ENCODE measurements at regions not wholly inside any gene's neighbourhood (a gene's known extent, or its start where the extent isn't known, plus 50 kb on each side); places are given as distances from the start of the nearest gene placed in this dataset.
A peak's percentile ranks its signal among the peaks of the same experiment; 100 is the strongest.
"Not testable (repeated sequence)": the region's sequence is repeated elsewhere in the genome, so short reads cannot be mapped to it uniquely, and the experiment has no call there.

DNA sequence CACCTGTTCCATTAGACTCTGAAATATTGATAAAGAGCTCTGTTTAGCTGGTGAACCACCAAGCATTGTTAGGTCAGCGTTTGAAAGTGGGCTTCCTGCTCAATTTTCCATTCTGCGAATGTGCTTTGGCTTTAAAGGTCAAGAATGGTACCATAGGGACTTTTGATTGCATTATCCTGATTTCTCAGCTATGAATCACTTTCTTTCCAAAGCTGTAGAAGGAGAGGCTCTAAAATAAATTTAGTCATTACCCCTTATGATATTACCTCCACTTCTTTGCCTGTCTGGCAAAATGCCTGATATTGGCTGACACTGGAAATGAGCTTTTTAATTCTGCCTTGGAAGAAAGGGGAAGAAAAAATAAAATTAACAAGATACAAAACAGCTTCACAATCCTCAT is 237.2 kb upstream of the CTNND2 start:
- Histone ChIP-seq H3K4me3 (no peak overlapping the region), H3K27me3 (no peaks in the 10 kb centered on the region), H3K36me3 (no peaks in the 10 kb centered on the region), H3K9me3 (peaks cover 8% of the 10 kb centered on the region), H3K4me1 (no peaks in the 10 kb centered on the region), H3K27ac (no peak overlapping the region)
- DNase-seq (ENCODE audit: low spot score in 2 of 2), result no peak
- WGBS, result 77% methylated on average over 2 of the region's 2 CpGs
- no peak for TF ChIP-seq POLR2A (IDR thresholded peaks at IDR 0.05)
- TF ChIP-seq POLR2AphosphoS5 (IDR thresholded peaks at IDR 0.05), result no peak
- TF ChIP-seq, protein P1, sequence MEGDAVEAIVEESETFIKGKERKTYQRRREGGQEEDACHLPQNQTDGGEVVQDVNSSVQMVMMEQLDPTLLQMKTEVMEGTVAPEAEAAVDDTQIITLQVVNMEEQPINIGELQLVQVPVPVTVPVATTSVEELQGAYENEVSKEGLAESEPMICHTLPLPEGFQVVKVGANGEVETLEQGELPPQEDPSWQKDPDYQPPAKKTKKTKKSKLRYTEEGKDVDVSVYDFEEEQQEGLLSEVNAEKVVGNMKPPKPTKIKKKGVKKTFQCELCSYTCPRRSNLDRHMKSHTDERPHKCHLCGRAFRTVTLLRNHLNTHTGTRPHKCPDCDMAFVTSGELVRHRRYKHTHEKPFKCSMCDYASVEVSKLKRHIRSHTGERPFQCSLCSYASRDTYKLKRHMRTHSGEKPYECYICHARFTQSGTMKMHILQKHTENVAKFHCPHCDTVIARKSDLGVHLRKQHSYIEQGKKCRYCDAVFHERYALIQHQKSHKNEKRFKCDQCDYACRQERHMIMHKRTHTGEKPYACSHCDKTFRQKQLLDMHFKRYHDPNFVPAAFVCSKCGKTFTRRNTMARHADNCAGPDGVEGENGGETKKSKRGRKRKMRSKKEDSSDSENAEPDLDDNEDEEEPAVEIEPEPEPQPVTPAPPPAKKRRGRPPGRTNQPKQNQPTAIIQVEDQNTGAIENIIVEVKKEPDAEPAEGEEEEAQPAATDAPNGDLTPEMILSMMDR (IDR thresholded peaks at IDR 0.05), result no peak
- TF ChIP-seq EP300 (IDR thresholded peaks at IDR 0.05), result no peak

DNA sequence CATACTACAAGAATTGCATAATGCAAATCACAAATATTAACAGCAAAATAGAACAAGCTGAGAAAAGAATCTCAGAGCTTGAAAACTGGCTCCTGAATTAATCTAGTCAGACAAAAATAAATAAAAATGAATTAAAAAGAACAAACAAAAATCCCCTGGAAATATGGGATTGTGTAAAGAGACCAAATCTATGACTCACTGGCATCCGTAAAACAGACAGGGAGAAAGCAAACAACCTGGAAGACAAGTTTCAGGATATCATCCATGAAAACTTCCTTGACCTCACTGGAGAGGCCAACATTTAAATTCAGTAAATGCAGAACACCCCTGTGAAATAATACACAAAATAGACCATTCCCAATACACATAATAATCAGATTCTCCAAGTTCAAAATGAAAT is 229.3 kb upstream of the CTNND2 start:
- no peak for TF ChIP-seq POLR2AphosphoS5 (IDR thresholded peaks at IDR 0.05)
- TF ChIP-seq EP300 (IDR thresholded peaks at IDR 0.05), result no peak
- TF ChIP-seq POLR2A (IDR thresholded peaks at IDR 0.05), result no peak
- TF ChIP-seq, protein P1 (IDR thresholded peaks at IDR 0.05), result no peak
- 97% methylated on average over 1 of the region's 1 CpG for WGBS
- no peak for DNase-seq (ENCODE audit: low spot score in 2 of 2)
- peaks cover 12% of the 10 kb centered on the region for H3K9me3 ChIP-seq
- H3K36me3 ChIP-seq, result no peaks in the 10 kb centered on the region
- no peak overlapping the region for H3K4me3 ChIP-seq
- H3K27me3 ChIP-seq, result no peaks in the 10 kb centered on the region
- no peak overlapping the region for H3K27ac ChIP-seq
- H3K4me1 ChIP-seq, result no peaks in the 10 kb centered on the region

DNA sequence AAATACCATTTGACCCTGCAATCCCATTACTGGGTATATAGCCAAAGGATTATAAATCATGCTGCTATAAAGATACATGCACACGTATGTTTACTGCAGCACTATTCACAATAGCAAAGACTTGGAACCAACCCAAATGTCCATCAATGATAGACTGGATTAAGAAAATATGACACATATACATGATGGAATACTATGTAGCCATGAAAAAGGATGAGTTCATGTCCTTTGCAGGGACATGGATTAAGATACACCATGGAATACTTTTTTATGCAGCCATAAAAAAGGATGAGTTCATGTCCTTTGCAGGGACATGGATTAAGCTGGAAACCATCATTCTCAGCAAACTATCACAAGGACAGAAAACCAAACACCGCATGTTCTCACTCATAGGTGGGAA is 226.8 kb upstream of the CTNND2 start:
- H3K36me3 ChIP-seq; DNase-seq (ENCODE audit: low spot score in 2 of 2); H3K27me3 ChIP-seq; H3K4me1 ChIP-seq; H3K4me3 ChIP-seq; H3K9me3 ChIP-seq; H3K27ac ChIP-seq: not testable (repeated sequence)
- WGBS, result 87% methylated on average over 2 of the region's 2 CpGs

DNA sequence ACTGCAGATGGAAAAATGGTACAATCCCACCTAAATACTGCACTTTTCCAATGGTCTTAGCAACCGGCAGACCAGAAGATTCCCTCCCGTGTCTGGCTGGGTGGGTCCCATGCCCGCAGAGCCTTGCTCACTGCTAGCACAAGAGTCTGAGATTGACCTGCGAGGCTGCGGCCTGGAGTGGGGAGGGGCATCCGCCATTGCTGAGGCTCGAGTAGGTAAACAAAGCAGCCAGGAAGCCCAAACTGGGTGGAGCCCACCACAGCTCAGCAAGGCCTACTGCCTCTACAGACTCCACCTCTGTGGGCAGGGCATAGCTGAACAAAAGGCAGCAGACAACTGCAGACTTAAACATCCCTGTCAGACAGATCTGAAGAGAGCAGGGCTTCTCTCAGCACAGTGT is 221.6 kb upstream of the CTNND2 start:
- TF ChIP-seq POLR2AphosphoS5 (IDR thresholded peaks at IDR 0.05) (no peak), EP300 (IDR thresholded peaks at IDR 0.05) (no peak), POLR2A (IDR thresholded peaks at IDR 0.05) (no peak)
- TF ChIP-seq, protein P1 (IDR thresholded peaks at IDR 0.05), result no peak
- Histone ChIP-seq H3K27me3 (no peaks in the 10 kb centered on the region), H3K4me3 (no peak overlapping the region), H3K36me3 (no peaks in the 10 kb centered on the region), H3K27ac (no peak overlapping the region), H3K9me3 (no peaks in the 10 kb centered on the region), H3K4me1 (no peaks in the 10 kb centered on the region)
- 67% methylated on average over 3 of the region's 7 CpGs for WGBS
- peak in 1 of 2 donors; percentile 78 for DNase-seq (ENCODE audit: low spot score in 2 of 2)

DNA sequence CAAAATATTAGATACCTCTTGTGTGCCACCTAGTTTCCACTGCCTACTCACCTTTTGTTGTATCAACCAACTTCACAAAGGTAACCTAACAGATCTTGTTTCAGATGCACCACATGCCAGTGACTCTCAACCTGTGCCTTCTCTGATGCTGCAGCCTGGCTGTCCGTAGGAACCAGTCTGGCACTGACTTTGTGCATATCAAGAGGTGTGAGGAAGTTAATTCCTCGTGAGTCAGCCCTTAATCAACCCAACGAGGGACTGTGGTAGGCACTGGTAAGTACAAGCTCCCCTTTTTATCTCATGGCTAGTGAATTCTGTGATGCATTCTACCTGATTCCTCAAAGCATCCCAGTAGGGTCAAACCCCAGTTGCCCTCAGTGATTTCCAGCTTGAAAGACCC is 215.4 kb upstream of the CTNND2 start:
- H3K4me1 ChIP-seq, result no peaks in the 10 kb centered on the region
- TF ChIP-seq POLR2A (IDR thresholded peaks at IDR 0.05), result no peak
- no peak for TF ChIP-seq EP300 (IDR thresholded peaks at IDR 0.05)
- TF ChIP-seq, protein P1 (IDR thresholded peaks at IDR 0.05), result no peak
- TF ChIP-seq POLR2AphosphoS5 (IDR thresholded peaks at IDR 0.05), result no peak
- no peak overlapping the region for H3K4me3 ChIP-seq
- H3K36me3 ChIP-seq, result no peaks in the 10 kb centered on the region
- H3K9me3 ChIP-seq, result no peaks in the 10 kb centered on the region
- no peak for DNase-seq (ENCODE audit: low spot score in 2 of 2)
- 52% methylated on average over 3 of the region's 3 CpGs for WGBS
- H3K27ac ChIP-seq, result no peak overlapping the region
- H3K27me3 ChIP-seq, result no peaks in the 10 kb centered on the region

DNA sequence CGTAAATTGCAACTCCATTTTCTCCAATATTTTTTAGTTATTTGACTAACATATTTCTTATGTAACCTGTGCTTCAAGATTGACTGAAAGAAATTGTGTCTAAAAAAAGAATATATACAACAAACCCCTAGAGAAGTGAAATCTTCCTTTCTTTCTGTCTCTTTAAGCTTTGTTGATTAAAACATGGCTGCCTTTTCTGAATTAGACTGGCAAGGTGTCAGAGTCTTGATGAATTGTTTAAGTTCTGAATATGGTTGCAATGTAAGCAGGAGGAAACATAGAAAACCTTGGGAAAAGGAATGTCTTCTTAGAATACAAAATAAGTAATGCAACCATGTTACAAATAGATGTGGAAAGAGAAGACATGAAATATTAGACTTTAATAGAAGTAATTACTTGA is 209.8 kb upstream of the CTNND2 start:
- WGBS, result 86% methylated on average over 1 of the region's 1 CpG
- Histone ChIP-seq H3K27me3 (no peaks in the 10 kb centered on the region), H3K36me3 (no peaks in the 10 kb centered on the region), H3K27ac (no peak overlapping the region), H3K4me1 (no peaks in the 10 kb centered on the region), H3K9me3 (no peaks in the 10 kb centered on the region), H3K4me3 (no peak overlapping the region)
- TF ChIP-seq POLR2AphosphoS5 (IDR thresholded peaks at IDR 0.05) (no peak), EP300 (IDR thresholded peaks at IDR 0.05) (no peak), POLR2A (IDR thresholded peaks at IDR 0.05) (no peak)
- TF ChIP-seq, protein P1 (IDR thresholded peaks at IDR 0.05), result no peak
- DNase-seq (ENCODE audit: low spot score in 2 of 2), result no peak
